Heart right ventricle (tissue), 16 donors: ENCODE measurements at regions not wholly inside any gene's neighbourhood (a gene's known extent, or its start where the extent isn't known, plus 50 kb on each side); places are given as distances from the start of the nearest gene placed in this dataset.

Experiments used
- ATAC-seq, 8 donors: fragments of 200-7000 bp; cut with Tn5 transposase; one replicate each; pipeline ENCODE4 v1.9.1; 2020; ENCODE audit warnings: mild to moderate bottlenecking in 8 of 8, moderate library complexity in 8 of 8, moderate number of reproducible peaks in 1 of 8
- DNase-seq, 2 donors: peaks; one replicate each; pipeline ENCODE4 v3.0.0-alpha.2; 2020
- H3K27ac ChIP-seq, 10 donors: fragments of 200-600 bp; sonication (generic) in 2 of 10; one replicate each; pipeline versions ENCODE4 v1.5.0 to v1.8.0; 2020 to 2022; ENCODE audit warnings: mild to moderate bottlenecking in 3 of 10
- H3K27me3 ChIP-seq, 7 donors: fragments of 200-600 bp; one replicate each; pipeline ENCODE4 v1.8.0; 2021 to 2022; ENCODE audit warnings: mild to moderate bottlenecking in 2 of 7
- H3K36me3 ChIP-seq, 9 donors: fragments of 200-600 bp; sonication (generic) in 1 of 9; one replicate each; pipeline versions ENCODE4 v1.5.0 to v1.8.0; 2020 to 2022; ENCODE audit warnings: mild to moderate bottlenecking in 2 of 9
- H3K4me1 ChIP-seq, 9 donors: fragments of 200-600 bp; sonication (generic) in 1 of 9; one replicate each; pipeline versions ENCODE4 v1.5.0 to v1.8.0; 2020 to 2022; ENCODE audit warnings: mild to moderate bottlenecking in 4 of 9
- H3K4me3 ChIP-seq, 10 donors: fragments of 200-600 bp; sonication (generic) in 2 of 10; one replicate each; pipeline versions ENCODE4 v1.5.0 to v1.8.0; 2020 to 2022; ENCODE audit warnings: mild to moderate bottlenecking in 7 of 10, moderate library complexity in 2 of 10
- H3K9me3 ChIP-seq, 11 donors: fragments of 200-600 bp in 10 of 11; sonication (generic) in 2 of 11; one replicate each; pipeline versions ENCODE4 v1.5.0 to v1.8.0; 2013 to 2022; ENCODE audit warnings: mild to moderate bottlenecking in 2 of 11, control low read depth in 1 of 11, moderate library complexity in 1 of 11
- WGBS, 2 donors: extraction: QIAGEN DNeasy Blood & Tissue Kit; methylation state at CpG; one replicate each; pipeline ENCODE4 v1.1.7; 2013; ENCODE audit warnings: inconsistent platforms in 1 of 2; 5-methylcytosine and 5-hydroxymethylcytosine counted together
- intact Hi-C, 10 donors: fragments of 100-400 bp; cut with DNase I; formaldehyde crosslinking; loops; one replicate each; pipeline versions ENCODE4 v1.11.1 to v1.14.2; 2022
- TF ChIP-seq, protein P1 (sequence below), 9 donors: fragments of 200-600 bp; sonication (generic) in 2 of 9; IDR thresholded peaks; one replicate each; pipeline versions ENCODE4 v1.5.0 to v1.8.0; 2021 to 2022; ENCODE audit warnings: antibody characterized with exemption in 9 of 9, mild to moderate bottlenecking in 5 of 9, moderate library complexity in 1 of 9
- donor health status: Arrhythmogenic right ventricular cardiomyopathy.
- donor health status: ischemic (EF 13 %, LVEDD 7.1; RV severe dilation, severe dysfunction).
- donor health status: healthy with polysubstance abuse.
- donor health status: DM: no; HTN: yes; CAD: no.
- donor health status: DM: no; HTN: no; CAD: no.
- donor health status: ischemic (EF 25% LVEDD 6.9; RV normal size, moderate dysfunction).
- donor health status: ischemic (EF 25% LVEDD 5.7; RV mildly dilated, moderate dysfunction).
- donor health status: healthy.
- donor health status: DM: yes; HTN: yes; CAD: no.
- donor health status: Ischemic cardiomyopathy.
- donor health status: ischemic (EF 35%, LVEDD 5.7; RV mildly dilated, moderate dysfunction).
- donor health status: nonischemic (EF 11% LVEDD 7.7; RV severe dilation, severe dysfunction).
- donor health status: DM: yes; HTN: yes; CAD: no.
- donor health status: PGD.
- donor health status: ischemic (EF 29% LVEDD 5.4; RV normal size, mild dysfunction).
- donor health status: nonischemic (EF 23%, LVEDD 6.1; RV moderate dilation, normal function).

DNA sequence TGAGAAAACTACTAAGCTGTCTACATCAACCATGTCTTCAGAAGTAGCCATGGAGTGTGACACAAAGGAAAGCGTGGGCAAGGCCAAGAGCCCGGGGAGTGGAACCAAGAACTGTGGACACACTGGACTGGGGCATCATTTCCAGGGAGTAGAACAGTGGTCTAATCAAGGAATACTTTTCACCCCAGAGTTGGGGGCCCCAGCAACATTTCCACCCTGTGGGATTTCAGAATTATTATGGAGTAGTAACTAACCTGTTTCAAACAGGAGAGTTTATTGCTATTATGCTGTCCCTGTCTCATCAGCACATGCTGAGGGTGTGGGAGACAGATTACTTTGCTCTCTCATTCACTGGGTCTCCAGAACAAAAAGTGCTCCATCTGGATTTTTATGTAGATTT lies 58.0 kb upstream of the FSTL4 start:
- H3K27me3 ChIP-seq, result peaks cover 0 to 38% (median 21%) of the 10 kb centered on the region in 7 donors
- TF ChIP-seq, protein P1, sequence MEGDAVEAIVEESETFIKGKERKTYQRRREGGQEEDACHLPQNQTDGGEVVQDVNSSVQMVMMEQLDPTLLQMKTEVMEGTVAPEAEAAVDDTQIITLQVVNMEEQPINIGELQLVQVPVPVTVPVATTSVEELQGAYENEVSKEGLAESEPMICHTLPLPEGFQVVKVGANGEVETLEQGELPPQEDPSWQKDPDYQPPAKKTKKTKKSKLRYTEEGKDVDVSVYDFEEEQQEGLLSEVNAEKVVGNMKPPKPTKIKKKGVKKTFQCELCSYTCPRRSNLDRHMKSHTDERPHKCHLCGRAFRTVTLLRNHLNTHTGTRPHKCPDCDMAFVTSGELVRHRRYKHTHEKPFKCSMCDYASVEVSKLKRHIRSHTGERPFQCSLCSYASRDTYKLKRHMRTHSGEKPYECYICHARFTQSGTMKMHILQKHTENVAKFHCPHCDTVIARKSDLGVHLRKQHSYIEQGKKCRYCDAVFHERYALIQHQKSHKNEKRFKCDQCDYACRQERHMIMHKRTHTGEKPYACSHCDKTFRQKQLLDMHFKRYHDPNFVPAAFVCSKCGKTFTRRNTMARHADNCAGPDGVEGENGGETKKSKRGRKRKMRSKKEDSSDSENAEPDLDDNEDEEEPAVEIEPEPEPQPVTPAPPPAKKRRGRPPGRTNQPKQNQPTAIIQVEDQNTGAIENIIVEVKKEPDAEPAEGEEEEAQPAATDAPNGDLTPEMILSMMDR (IDR thresholded peaks at IDR 0.05), result no peak

GRCh38 chr5:133669472-133669871 lies 57.1 kb upstream of the FSTL4 start:
- 77 to 87% methylated on average over 6 of the region's 6 CpGs for WGBS, 2 donors
- Histone ChIP-seq H3K9me3 (peaks cover 0 to 11% (median 0%) of the 10 kb centered on the region in 11 donors), H3K36me3 (no peaks in the 10 kb centered on the region), H3K4me3 (no peak overlapping the region), H3K4me1 (no peaks in the 10 kb centered on the region), H3K27ac (no peak overlapping the region), H3K27me3 (peaks cover 0 to 38% (median 21%) of the 10 kb centered on the region in 7 donors)
- DNase-seq, result no peak
- TF ChIP-seq, protein P1 (IDR thresholded peaks at IDR 0.05), result no peak
- intact Hi-C loops, result no loop called here
- no peak for ATAC-seq

More for the DNA sequence above, 58.0 kb upstream of the FSTL4 start:
- Histone ChIP-seq H3K9me3 (peaks cover 0 to 11% (median 0%) of the 10 kb centered on the region in 11 donors), H3K4me3 (no peak overlapping the region), H3K27ac (no peak overlapping the region), H3K36me3 (no peaks in the 10 kb centered on the region), H3K4me1 (no peaks in the 10 kb centered on the region)
- DNase-seq (no peak), ATAC-seq (no peak)
- 69 to 89% methylated on average over 2 of the region's 2 CpGs for WGBS, 2 donors
- intact Hi-C loops, result no loop called here

DNA sequence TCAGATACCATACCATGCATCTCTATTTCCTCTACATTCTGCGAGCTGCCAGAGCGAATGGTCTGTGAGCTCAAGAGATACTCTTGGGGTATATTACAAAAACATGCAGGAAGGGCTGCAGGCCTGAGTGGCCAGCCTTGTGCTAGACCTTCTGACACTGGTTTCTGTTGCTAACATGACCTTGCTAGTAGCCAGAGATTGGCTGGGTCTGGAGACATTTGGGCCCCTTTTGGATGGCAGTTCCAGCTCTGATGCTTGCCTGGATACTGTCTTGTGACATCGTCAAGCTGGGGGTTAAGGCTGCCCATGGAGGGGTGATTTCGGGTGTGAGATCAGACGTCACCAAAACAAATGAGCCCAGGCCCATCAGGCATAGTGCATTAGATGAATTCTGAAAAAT lies 56.1 kb upstream of the FSTL4 start:
- DNase-seq (no peak), ATAC-seq (no peak)
- Histone ChIP-seq H3K36me3 (no peaks in the 10 kb centered on the region), H3K27me3 (peaks cover 0 to 38% (median 18%) of the 10 kb centered on the region in 7 donors), H3K27ac (no peak overlapping the region), H3K4me1 (no peaks in the 10 kb centered on the region), H3K9me3 (peaks cover 0 to 11% (median 0%) of the 10 kb centered on the region in 11 donors), H3K4me3 (no peak overlapping the region)
- TF ChIP-seq, protein P1 (IDR thresholded peaks at IDR 0.05), result no peak
- intact Hi-C loops, result no loop called here
- 80 to 83% methylated on average over 5 of the region's 5 CpGs for WGBS, 2 donors

DNA sequence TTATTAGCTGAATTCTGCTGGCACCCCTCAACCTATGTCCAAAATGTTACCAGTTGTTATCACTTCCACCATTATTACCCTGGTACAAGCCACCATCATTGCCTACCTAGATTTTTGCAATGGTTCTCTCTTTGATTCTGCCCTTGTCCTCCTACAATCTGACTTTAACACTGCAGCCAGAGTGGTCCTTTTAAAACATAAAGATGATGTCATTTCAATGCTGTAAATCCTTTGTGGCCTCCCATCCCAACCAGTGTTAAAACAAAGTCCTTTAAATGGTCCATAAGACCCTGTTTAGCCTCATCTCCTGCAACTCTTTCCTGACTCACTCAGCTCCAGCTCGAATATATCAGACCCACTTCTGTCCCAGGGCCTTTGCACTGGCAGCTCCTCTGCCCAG lies 54.9 kb upstream of the FSTL4 start:
- TF ChIP-seq, protein P1 (IDR thresholded peaks at IDR 0.05), result no peak
- DNase-seq (no peak), ATAC-seq (no peak)
- Histone ChIP-seq H3K27me3 (peaks cover 0 to 28% (median 8%) of the 10 kb centered on the region in 7 donors), H3K27ac (no peak overlapping the region), H3K9me3 (peaks cover 0 to 11% (median 0%) of the 10 kb centered on the region in 11 donors), H3K36me3 (no peaks in the 10 kb centered on the region), H3K4me1 (no peaks in the 10 kb centered on the region), H3K4me3 (no peak overlapping the region)
- WGBS, 2 donors, result 33 to 43% methylated on average over 1 of the region's 1 CpG
- intact Hi-C loops, result no loop called here
